Activated CD4-positive, alpha-beta T cell treated with anti-CD3 and anti-CD28 coated beads, Interleukin-2, amount 50 U/mL, for 16 hours (primary cell): ENCODE measurements at regions not wholly inside any gene's neighbourhood (a gene's known extent, or its start where the extent isn't known, plus 50 kb on each side); places are given as distances from the start of the nearest gene placed in this dataset.
"Not testable (repeated sequence)": the region's sequence is repeated elsewhere in the genome, so short reads cannot be mapped to it uniquely, and the experiment has no call there.

Source experiments
- DNase-seq: peaks from one replicate; pipeline ENCODE4 v3.0.0-alpha.2; 2020

DNA sequence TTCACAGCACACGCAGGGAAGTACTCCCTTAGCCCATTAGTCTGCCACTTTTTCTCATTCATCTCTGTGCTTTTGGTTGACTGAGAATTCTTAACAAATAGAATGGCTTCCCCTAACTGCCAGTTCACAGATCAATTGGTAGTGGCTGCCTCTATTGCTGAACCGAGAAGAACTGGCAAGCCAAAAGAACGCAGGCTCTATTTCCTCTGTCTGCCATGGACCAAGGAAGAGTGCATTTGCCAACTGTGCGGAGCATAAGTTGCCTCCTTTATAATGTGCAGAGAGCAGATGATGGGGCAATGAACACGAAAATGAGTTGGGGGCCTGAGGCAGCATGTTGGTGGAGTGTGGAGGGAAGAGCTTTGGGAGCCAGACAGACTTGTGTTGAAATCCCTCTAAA, 483.1 kb upstream of the CAMK1G start:
- DNase-seq, result no peak

DNA sequence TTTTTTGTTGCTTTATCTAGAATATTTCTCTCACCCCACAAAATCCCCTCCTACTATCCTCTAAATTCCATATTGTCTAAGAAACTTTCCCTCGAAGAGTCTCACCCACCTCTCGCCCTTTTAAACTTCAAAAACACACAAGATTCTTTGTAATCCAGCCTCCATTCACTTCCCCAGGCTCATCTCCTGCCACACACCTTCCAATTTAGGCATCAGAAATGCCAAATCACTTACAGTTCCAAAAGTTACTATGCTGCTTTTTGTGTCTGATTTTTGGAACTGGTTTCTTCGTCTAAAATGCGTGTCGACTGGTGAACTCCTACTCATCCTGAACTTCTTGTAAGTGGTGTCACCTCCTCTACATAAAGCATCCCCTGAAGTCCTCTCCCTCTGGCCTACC, 482.4 kb upstream of the CAMK1G start:
- no peak for DNase-seq

DNA sequence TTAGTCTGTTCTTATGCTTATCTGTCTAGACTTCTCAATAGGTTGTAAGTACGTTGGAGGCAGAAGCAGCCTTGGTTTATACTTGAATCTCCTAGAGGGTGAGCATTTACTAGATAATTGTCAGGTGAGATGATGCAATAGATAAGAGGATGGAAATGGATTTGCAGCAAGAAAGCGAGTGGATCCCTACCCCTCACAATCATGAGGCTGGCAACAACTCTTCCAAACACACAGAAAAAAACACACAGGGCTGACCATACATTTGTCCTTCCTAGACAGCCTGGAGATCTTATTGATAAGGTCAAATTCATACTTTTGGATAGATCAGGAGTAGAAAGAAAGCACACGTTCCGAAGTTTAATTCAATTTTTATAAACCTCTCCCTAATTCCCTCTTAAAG, 481.4 kb upstream of the CAMK1G start:
- no peak for DNase-seq

DNA sequence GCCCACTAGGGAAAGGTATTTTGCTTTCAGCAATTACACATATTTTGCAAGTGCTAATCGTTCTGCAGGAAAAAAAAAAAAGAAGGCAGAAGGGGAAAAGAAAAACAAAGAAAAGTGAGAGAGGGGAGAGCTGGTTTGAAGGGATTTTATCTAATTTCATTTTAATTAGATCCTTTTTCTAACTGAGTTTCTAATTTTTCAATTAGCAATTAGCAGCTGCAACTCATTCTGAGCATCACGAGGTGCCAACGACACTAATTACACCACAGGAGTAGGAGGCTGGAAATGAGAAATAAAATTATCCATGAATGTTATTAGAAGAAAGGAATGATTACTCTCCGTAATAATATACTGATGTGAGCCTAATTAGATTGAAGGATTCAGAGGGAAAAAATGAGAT, 481.0 kb upstream of the CAMK1G start:
- no peak for DNase-seq

DNA sequence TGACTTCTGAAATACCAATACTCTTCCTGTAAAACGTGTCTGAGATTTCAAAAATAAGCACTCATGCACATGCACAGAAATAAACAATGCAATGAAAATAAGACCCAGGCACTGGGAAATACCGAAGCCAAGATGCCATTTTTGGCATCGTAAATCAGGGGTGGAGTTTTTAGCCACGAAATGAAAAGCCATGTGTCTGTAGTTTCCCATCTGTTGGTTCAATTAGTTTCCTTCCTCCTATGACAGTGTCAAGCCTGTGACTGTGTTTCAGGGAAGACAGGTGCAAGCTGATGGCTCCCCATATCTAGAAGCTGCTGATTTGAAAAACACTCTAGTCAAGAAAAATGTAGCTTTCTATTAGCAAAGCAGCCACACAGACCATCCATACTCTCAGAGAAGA, 480.4 kb upstream of the CAMK1G start:
- no peak for DNase-seq

DNA sequence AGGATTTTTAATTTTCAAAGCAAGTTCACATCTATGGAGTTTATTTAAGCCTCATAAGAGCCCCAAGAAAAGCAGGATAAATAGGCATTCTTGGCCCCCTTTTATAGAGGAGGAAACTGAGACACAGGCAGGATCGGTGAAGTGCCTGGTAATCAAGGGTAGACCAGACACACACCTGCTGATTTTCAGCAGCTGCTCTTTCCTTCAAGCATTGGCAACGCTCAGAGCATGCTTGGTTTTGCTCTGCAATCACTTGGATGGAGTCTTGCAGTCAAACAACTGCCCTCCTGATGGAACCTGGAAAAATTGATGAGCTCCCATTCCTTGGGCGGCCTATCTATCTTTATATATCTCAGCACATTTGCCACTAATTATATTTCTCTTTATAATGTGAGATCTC, 478.9 kb upstream of the CAMK1G start:
- DNase-seq, result no peak

DNA sequence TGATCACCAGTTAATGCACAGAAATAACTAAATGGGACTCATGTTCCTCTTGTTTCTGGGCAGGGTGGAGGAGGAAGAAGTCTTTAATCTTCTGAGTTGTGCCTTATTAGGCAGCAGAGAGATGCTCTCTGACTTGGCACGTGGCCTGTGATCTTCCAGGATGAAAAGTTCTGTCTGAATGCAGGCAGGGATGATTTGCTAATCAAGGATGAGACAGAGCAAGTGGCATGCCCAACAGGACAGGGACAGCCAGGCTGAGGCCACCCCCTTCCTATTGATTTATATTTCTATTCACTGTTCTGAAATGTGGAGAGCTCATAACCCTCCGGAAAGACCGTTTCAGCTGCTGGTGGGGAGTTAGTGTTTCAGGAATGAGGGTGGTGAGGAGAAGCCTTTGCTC, 477.8 kb upstream of the CAMK1G start:
- DNase-seq, result no peak

DNA sequence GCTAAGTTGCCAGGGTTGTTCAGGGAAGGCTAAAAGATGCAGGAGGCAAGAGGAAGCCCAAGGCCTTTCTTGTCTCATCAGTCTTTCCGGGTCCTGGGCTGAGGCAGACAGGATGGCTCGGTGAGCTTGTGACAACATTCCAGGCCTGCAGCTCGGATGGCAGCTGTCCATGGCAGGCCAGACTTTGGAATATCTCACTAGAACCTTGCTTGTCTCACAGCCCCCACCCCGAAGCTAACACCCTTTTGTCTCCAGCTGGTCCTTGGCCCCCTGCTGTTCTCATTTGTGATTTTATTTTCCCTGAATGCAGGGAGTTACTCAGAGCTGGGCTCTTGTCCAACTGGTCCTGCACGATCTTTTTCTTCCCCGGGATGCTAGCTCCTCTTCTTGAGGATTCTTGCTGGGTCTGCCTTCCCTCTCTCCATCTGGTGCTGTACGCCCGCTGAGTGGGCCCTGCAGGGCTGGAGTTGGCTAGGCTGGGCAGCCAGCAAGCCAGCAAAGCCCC, 477.2 kb upstream of the CAMK1G start:
- no peak for DNase-seq

DNA sequence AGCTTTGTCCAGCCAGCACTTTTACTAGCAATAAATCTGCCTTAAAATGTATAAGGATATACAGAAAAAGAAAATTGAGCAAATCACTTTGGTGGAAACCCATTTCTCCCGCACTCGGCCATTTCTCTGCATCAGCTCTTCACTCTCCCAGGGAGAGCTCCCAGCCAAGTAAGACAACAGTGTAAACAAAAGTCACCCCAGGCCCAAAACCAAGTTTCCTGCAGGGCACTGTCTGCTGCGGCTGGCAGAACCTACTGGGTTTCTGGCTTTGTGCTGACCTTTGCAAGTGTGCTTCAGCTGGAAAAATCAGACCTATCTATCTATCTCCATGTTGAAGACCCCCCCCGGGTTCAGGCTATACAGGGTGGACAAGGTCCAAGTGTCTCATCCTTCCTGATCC, 476.7 kb upstream of the CAMK1G start:
- no peak for DNase-seq

DNA sequence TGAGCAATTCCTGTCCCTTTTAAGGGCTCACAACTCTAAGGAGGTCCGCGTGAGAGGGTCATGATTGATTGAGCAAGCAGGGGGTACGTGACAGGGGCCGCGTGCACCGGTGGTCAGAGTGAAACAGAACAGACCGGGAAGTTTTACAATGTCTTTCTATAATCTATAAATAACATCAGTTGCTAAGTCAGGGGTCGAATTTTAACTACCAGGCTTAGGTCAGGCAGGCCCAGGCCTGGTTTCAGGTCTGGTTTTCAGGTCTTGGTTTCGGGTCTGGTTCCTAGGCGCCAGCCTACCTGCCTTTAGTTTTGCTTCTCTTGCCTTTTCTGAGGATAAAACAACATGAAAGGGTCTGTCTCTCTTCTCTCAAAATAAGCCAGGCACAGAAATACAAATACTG, 476.0 kb upstream of the CAMK1G start:
- no peak for DNase-seq

DNA sequence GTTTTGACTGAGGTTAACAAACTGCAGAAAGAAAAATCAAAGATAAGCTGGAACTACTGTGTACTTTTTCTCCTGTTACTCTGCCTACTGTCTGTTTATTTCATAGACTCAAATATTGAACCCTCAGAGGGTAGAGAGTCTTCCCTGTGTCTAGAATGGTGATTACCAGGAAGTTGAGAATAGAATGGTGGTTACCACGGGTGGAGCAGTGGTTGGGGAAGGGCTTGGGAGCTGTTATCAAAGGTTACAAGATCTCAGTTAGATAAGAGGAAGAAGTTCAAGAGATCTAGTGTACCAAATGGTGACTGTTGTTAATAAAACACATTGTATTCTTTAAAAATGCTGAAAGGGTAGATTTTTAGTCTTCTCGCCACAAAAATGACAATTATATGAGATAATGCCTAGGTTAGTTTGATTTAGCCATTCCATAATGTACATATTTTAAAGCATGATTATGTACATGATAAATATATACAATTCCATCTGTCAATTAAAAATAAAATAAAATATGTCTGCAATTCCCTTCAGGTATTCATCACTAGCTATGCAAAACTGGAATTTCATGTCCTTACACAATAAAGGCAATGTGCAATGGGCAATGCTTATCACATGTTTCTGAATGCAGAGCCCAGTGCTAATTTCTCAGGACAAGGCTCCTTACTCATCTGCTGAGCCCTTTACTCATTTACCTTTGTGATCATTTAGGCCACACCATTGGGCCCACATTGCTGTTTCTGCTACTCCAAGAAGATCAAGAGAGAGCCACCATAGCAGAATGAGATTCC, 474.3 kb upstream of the CAMK1G start:
- DNase-seq, result no peak

DNA sequence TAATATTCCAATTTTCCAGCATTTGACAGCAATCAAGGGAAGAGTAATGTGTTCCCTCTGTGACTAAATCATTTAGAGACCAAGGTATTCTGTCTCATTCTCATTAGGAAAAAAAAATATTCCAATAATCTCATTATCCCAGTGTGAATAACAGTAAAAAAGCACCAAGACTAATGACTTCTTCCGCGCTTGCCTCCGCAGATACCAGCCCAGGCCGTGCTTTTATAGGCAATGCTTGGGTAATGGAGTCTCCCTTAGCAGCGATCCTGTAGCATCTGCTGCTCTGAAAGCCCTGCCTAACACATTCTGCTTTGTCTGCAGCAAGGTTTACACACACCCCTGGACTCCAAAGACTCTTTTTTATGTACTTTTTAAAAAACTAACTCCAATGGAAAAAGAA, 470.0 kb upstream of the CAMK1G start:
- DNase-seq, result no peak

DNA sequence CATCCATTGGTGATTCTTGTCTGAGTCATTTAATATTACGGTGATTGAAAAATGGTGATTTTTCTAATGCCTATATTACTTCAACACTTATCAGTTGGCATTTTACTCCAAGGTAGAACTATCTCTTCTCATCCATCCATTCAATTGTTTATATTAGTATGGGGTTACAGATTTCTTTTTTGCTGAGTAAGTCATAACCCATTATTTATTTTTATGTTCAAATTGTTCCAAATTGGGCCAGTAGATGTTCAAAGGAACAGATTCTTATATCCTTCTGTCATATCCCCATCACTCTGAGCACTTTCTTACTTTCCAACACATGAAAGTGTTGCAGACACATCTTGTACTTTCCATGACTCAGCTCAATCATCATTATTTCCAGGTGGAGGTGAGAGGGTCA, 466.8 kb upstream of the CAMK1G start:
- no peak for DNase-seq

DNA sequence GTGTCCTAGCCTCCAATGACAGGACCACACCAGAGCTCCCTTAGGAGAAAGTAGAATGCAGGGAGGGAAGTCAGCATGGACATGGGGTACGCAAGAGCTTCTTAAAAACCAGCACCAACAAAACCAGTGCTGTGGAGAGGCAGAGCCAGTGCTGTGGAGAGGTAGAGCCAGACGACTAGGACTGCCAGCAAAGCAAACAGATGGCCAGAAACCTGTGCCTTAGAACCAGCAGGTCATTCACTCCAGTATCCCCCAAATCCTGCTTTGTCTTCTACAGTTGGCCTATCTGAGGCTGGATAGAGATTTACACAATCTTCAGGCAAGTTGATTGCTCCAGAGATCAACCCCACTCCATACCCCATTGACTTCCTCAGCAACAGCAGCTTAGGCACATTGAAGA, 459.9 kb upstream of the CAMK1G start:
- DNase-seq, result no peak

DNA sequence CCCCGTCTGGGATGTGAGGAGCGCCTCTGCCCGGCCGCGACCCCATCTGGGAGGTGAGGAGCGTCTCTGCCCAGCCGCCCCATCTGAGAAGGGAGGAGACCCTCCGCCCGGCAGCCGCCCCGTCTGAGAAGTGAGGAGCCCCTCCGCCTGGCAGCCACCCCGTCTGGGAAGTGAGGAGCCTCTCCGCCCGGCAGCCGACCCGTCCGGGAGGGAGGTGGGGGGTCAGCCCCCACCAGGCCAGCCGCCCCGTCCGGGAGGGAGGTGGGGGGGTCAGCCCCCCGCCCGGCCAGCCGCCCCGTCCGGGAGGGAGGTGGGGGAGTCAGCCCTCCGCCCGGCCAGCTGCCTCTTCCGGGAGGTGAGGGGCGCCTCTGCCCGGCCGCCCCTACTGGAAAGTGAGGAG, 454.4 kb upstream of the CAMK1G start:
- DNase-seq, result not testable (repeated sequence)

DNA sequence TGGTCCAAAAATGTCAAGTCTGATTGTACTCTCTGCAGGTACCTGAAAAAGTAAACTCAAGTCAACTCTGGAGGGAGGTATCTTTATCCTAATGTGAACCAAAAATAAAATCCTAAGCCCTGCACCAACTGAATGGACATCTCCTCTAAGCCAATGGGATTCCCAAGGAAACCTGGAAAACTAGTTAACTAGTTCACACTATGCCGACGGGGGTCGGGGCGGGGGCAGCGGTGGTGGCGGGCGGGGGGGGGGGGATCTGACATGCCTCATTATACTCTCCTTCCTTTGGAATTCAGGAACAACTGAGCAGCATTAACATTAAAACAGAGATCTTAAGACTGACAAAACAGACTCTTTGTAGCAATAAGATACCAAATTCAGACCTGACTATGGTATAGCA, 452.6 kb upstream of the CAMK1G start:
- no peak for DNase-seq

DNA sequence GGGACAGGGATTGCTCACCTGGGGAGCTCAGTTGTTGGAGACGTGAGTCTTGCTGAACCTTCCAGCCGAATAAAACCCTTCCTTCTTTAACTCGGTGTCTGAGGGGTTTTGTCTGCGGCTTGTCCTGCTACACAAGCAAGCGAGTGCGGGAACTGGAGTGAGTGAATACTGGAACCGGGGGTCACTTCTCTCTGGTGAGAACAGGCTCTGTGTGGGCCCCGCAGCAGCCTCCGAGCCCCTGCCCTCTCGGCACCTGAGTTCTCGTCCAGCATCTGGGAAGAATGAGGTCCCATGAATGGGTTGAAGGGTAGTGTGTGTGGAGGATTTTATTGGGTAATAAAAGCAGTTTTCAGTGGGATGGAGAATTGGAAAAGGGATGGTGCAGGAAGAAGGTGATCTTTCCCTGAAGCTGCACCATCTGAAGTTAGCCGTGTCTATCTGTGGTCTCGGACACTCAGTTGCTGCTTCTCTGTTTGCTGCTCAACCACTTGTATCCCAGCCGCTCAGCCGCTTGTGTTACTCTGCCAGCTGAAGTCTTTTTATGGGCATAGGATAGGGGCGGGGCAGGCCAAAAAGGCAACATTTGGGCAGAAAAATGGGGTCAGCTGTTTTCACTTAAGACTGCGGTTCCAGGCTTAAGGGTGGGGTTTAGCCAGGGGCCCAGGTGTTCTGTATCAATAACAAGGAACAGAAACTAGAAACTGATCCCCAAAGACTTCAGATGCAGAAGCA, 450.6 kb upstream of the CAMK1G start:
- DNase-seq, result no peak

DNA sequence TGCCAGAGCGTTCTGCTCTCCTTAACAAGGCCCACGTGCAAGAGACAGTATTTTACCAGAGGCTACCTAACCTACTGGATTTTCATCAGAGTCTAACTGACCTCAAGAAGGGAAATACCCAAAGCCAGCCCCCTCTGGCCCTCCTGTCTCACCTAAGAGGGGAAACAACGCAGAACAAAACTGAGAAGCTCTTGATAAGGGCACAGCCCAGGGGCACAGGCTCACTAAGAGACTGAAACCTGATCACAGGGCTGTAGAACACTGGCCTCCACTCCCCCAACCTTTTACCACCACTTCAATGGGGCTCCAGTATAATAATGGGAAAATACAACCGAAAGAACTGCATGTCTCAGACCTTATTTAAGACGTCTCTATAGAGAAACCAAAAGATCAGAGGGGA, 449.5 kb upstream of the CAMK1G start:
- no peak for DNase-seq

DNA sequence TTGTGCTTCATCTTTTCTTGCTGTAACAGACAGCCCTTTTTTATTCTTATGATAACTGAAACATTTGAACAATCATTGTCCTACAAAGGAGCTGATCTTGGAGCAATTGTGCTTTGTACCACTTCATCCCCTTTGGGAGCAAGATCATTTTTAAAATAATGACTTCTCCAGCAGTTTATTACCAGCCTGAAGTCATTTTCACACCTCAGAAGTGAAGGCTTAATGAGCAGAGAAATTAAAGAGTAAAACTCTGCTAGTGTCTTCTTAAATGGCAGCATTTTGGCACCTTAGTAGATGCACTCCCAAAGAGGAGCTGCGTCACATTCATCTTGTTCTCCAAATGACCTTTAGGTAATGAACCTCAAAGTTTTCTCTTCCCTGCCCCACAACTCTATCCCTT, 439.6 kb upstream of the CAMK1G start:
- no peak for DNase-seq

DNA sequence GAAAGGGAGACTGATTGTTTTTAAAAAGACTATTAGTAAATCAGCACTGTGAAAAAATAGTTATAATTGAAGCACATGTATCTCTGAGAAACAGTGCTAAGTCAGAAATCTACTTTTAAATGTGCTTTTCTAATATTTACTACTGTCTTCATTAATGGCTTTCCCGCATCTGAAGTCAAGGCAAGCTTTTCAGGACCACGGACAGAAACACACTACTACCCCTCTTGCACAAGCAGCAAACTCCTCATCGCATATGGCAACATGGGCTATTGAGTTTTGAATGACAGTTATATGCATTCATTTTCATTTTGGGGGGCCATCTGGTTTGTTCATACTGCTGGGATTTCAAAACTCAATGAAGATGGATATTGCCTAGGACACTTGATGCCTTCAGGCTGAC, 433.4 kb upstream of the CAMK1G start:
- DNase-seq, result no peak

DNA sequence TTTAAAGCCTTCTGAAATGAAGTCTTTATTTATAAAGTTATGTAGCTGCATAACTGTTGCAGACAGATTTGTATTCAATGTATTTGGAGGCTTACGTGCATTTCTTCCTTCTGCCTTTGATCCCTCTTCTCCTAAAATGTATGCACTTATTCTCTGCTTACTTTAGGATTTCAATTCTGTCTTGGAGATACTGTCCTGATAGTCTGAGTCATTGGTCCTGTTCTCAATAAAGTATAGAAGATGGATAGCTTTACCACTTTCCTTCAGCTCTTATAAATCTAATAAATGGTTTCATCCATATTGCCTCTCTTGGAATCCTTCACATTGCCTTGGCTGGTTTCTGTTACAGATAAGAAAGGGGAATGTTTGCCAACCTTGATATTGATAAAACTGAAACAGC, 430.1 kb upstream of the CAMK1G start:
- DNase-seq, result no peak

DNA sequence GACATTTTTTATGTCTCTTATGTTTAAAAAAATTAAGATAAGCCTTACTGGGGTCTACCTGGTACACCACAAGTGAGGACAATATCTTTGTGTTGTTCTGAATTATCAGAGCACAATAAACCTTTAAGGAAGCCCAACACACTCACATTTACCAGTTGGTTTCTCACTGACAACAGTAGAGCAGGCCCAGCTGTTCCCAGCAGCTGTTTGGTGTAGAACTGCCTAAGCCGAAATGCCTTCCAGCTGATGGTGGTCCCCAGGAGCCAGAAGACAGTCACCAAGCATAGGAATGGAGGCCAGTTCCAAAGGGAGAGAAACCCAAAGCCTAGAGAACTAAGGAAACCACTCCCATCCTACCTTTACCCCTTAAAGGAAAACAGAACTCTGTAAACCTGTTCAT, 428.6 kb upstream of the CAMK1G start:
- no peak for DNase-seq

DNA sequence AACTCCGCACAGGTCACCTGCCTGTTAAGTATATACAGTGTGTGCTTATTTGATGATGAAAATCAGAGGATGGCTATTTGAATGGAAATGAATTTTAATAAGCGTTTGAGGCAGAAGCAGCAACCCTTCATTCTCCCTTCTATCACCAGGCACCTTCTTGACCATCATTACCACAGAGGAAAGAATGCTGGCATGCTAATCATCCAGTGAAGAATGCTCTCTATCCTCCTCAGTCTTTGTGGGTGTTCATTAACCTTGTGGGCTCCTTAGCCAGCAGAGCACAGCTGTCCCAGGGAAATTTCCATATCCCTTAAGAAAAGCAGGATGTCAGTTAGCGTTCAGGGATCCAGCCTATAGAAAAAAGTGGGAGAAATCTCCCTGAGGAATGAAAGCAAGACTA, 428.0 kb upstream of the CAMK1G start:
- DNase-seq, result no peak

DNA sequence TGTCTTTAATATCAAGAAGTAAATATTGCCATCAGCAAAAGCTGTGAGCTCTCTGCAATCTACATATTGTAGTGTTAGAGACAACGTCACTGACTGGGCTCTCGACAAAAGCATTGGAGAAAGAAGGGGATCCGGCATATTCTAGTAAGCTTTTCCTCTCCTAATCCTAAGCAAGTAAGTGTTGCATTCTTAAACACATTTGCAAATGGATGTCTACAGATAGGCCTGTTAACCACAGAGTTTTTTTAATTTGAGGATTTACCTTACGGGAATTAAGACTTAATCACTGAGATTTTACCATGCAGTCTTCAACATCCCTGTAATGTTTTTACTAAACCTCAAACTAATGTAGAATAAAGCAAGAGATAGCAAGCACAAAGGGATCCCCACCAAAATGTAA, 426.5 kb upstream of the CAMK1G start:
- no peak for DNase-seq
